Left lung (tissue), 4 donors: ENCODE measurements at regions not wholly inside any gene's neighbourhood (a gene's known extent, or its start where the extent isn't known, plus 50 kb on each side); places are given as distances from the start of the nearest gene placed in this dataset.

Experiments used
- ATAC-seq: fragments of 200-7000 bp; cut with Tn5 transposase; one replicate; pipeline ENCODE4 v1.9.1; 2020; ENCODE audit warnings: moderate library complexity
- DNase-seq, 4 donors: peaks; one replicate each; pipeline ENCODE4 v3.0.0-alpha.2; 2013 to 2020
- H3K27ac ChIP-seq, 2 donors: fragments of 200-600 bp; sonication (generic) in 1 of 2; one replicate each; pipeline versions ENCODE4 v1.5.0 to v1.8.0; 2020 to 2021
- H3K27me3 ChIP-seq, 2 donors: fragments of 200-600 bp; sonication (generic) in 1 of 2; one replicate each; pipeline versions ENCODE4 v1.5.0 to v1.8.0; 2020 to 2021
- H3K36me3 ChIP-seq, 2 donors: fragments of 200-600 bp; sonication (generic) in 1 of 2; one replicate each; pipeline versions ENCODE4 v1.5.0 to v1.8.0; 2020 to 2021
- H3K4me1 ChIP-seq, 2 donors: fragments of 200-600 bp; one replicate each; pipeline ENCODE4 v1.8.0; 2021
- H3K4me3 ChIP-seq, 2 donors: fragments of 200-600 bp; sonication (generic) in 1 of 2; one replicate each; pipeline versions ENCODE4 v1.5.0 to v1.8.0; 2020 to 2021; ENCODE audit warnings: mild to moderate bottlenecking in 1 of 2
- H3K9me3 ChIP-seq, 2 donors: fragments of 200-600 bp; sonication (generic) in 1 of 2; one replicate each; pipeline versions ENCODE4 v1.5.0 to v1.8.0; 2020 to 2021
- intact Hi-C, 2 donors: fragments of 100-400 bp; cut with DNase I; formaldehyde crosslinking; loops; one replicate each; pipeline versions ENCODE4 v1.11.2 to v1.14.2; 2022
- TF ChIP-seq, protein P1 (sequence below), 2 donors: fragments of 200-600 bp; sonication (generic) in 1 of 2; IDR thresholded peaks; one replicate each; pipeline versions ENCODE4 v1.5.0 to v1.8.0; 2021; ENCODE audit warnings: antibody characterized with exemption in 2 of 2
- donor health status: DM: no; HTN: yes; CAD: no.
- donor health status: DM: no; HTN: no; CAD: no.

GRCh38 chr10:106011250-106011649 is 1153.3 kb downstream of the SORCS1 start:
- H3K27me3 ChIP-seq: no peaks in the 10 kb centered on the region
- ATAC-seq (no peak), DNase-seq (no peak)
- H3K27ac ChIP-seq: no peak overlapping the region
- H3K36me3 ChIP-seq: no peaks in the 10 kb centered on the region
- no peak overlapping the region for H3K4me3 ChIP-seq
- intact Hi-C loops: no loop called here
- peaks cover 0 to 20% of the 10 kb centered on the region in 2 donors for H3K9me3 ChIP-seq
- no peaks in the 10 kb centered on the region for H3K4me1 ChIP-seq
- TF ChIP-seq, protein P1, sequence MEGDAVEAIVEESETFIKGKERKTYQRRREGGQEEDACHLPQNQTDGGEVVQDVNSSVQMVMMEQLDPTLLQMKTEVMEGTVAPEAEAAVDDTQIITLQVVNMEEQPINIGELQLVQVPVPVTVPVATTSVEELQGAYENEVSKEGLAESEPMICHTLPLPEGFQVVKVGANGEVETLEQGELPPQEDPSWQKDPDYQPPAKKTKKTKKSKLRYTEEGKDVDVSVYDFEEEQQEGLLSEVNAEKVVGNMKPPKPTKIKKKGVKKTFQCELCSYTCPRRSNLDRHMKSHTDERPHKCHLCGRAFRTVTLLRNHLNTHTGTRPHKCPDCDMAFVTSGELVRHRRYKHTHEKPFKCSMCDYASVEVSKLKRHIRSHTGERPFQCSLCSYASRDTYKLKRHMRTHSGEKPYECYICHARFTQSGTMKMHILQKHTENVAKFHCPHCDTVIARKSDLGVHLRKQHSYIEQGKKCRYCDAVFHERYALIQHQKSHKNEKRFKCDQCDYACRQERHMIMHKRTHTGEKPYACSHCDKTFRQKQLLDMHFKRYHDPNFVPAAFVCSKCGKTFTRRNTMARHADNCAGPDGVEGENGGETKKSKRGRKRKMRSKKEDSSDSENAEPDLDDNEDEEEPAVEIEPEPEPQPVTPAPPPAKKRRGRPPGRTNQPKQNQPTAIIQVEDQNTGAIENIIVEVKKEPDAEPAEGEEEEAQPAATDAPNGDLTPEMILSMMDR (IDR thresholded peaks at IDR 0.05): no peak

DNA sequence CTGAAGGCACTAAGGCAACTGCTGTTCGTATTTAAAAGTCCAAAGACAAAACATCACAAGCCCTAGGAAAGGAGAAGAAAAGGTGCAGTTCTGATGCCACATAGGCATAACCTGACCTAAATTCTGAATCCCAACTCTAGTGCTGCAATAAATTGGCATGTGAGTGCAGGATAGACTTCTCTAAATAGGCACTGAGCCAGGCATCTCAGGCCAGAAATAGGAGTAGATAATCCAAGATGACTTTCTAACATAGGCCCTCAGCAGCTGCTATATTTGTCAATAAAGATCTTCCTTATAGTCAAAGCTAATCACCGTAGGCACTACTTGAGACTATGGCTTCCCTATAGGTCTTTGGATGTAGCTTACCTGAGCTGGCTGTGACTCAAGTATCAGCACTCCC is 1163.8 kb downstream of the SORCS1 start:
- Histone ChIP-seq H3K9me3 (no peaks in the 10 kb centered on the region), H3K27ac (no peak overlapping the region)
- TF ChIP-seq, protein P1 (IDR thresholded peaks at IDR 0.05): no peak

DNA sequence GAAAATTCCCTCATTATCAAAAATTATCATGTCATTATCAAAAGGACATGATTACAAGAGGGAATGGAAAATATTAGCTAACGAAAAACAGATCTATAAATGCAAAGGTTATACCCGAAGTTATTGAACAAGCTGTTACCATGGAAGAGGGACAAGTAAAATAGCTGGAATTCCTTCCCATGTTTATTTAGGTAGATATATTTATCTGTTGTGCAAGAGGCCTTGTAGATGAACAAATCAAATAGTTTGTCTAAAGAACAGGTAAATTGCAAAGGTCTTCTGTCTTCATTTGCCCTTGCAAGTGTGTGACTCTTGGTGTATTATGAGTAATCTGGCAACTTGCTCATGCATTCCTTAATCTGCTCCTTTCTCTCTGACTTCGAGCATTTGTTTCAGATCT is 1170.9 kb downstream of the SORCS1 start:
- TF ChIP-seq, protein P1 (IDR thresholded peaks at IDR 0.05): no peak
- H3K4me1 ChIP-seq: no peaks in the 10 kb centered on the region
- H3K4me3 ChIP-seq: no peak overlapping the region
- ATAC-seq (no peak), DNase-seq (no peak)
- no peak overlapping the region for H3K27ac ChIP-seq
- H3K9me3 ChIP-seq: no peaks in the 10 kb centered on the region
- intact Hi-C loops: no loop called here
- H3K27me3 ChIP-seq: no peaks in the 10 kb centered on the region
- H3K36me3 ChIP-seq: no peaks in the 10 kb centered on the region

More for the DNA sequence above, 1163.8 kb downstream of the SORCS1 start:
- Histone ChIP-seq H3K27me3 (no peaks in the 10 kb centered on the region), H3K4me1 (no peaks in the 10 kb centered on the region), H3K4me3 (no peak overlapping the region), H3K36me3 (no peaks in the 10 kb centered on the region)
- intact Hi-C loops: no loop called here
- ATAC-seq (no peak), DNase-seq (no peak)

GRCh38 chr10:105992928-105993327 is 1171.6 kb downstream of the SORCS1 start:
- ATAC-seq: no peak
- intact Hi-C loops: no loop called here

GRCh38 chr10:105990529-105990928 is 1174.0 kb downstream of the SORCS1 start:
- TF ChIP-seq, protein P1 (IDR thresholded peaks at IDR 0.05): no peak
- H3K9me3 ChIP-seq: no peaks in the 10 kb centered on the region
- ATAC-seq: no peak
- no peak overlapping the region for H3K27ac ChIP-seq
- DNase-seq: no peak
- H3K36me3 ChIP-seq: no peaks in the 10 kb centered on the region
- intact Hi-C loops: no loop called here
- H3K4me3 ChIP-seq: no peak overlapping the region
- no peaks in the 10 kb centered on the region for H3K4me1 ChIP-seq
- no peaks in the 10 kb centered on the region for H3K27me3 ChIP-seq

More at GRCh38 chr10:105992928-105993327, 1171.6 kb downstream of the SORCS1 start:
- H3K4me3 ChIP-seq: no peak overlapping the region
- no peak overlapping the region for H3K27ac ChIP-seq
- no peak for DNase-seq
- H3K4me1 ChIP-seq: no peaks in the 10 kb centered on the region
- no peaks in the 10 kb centered on the region for H3K27me3 ChIP-seq
- TF ChIP-seq, protein P1 (IDR thresholded peaks at IDR 0.05): no peak
- H3K36me3 ChIP-seq: no peaks in the 10 kb centered on the region
- H3K9me3 ChIP-seq: no peaks in the 10 kb centered on the region
